Endodermal cell (in vitro differentiated cells): ENCODE measurements at regions not wholly inside any gene's neighbourhood (a gene's known extent, or its start where the extent isn't known, plus 50 kb on each side); places are given as distances from the start of the nearest gene placed in this dataset.

Experiments
- DNase-seq: peaks from one replicate; pipeline ENCODE4 v3.0.0-alpha.2; 2017
- H3K27ac ChIP-seq: 2 replicates; pipeline ENCODE4 v1.5.1; 2013; ENCODE audit warnings: mild to moderate bottlenecking, low read depth, low read length, moderate library complexity
- H3K27me3 ChIP-seq: 2 replicates; pipeline ENCODE4 v1.6.1; 2013; ENCODE audit warnings: mild to moderate bottlenecking, low read length, moderate library complexity; ENCODE audit not compliant: insufficient read depth, control insufficient read depth, poor library complexity, severe bottlenecking
- H3K36me3 ChIP-seq: 2 replicates; pipeline ENCODE4 v1.7.0; 2013; ENCODE audit warnings: mild to moderate bottlenecking, low read length, moderate library complexity; ENCODE audit not compliant: control insufficient read depth, insufficient read depth
- H3K4me1 ChIP-seq: one replicate; pipeline ENCODE4 v1.7.0; 2013; ENCODE audit warnings: low read length; ENCODE audit not compliant: control insufficient read depth, insufficient read depth
- H3K4me3 ChIP-seq: 2 replicates; pipeline ENCODE4 v1.5.1; 2013; ENCODE audit warnings: mild to moderate bottlenecking, low read length, moderate library complexity
- H3K9ac ChIP-seq: 2 replicates; pipeline ENCODE4 v1.6.1; 2013; ENCODE audit warnings: mild to moderate bottlenecking, low read length, moderate library complexity; ENCODE audit not compliant: poor library complexity, severe bottlenecking; ENCODE audit errors: extremely low read depth
- H3K9me3 ChIP-seq: 2 replicates; pipeline ENCODE4 v1.6.1; 2013; ENCODE audit warnings: mild to moderate bottlenecking, low read length, moderate library complexity; ENCODE audit not compliant: control insufficient read depth
- H3K27ac Mint-ChIP-seq: 2 replicates; pipeline ENCODE4 v1.8.0; 2020; ENCODE audit warnings: mixed read lengths
- H3K27me3 Mint-ChIP-seq: 2 replicates; pipeline ENCODE4 v1.8.0; 2021; ENCODE audit warnings: mild to moderate bottlenecking, mixed read lengths; ENCODE audit not compliant: insufficient read depth
- H3K36me3 Mint-ChIP-seq: 2 replicates; pipeline ENCODE4 v1.8.0; 2020; ENCODE audit warnings: low read depth, mixed read lengths
- H3K4me1 Mint-ChIP-seq: 2 replicates; pipeline ENCODE4 v1.8.0; 2020; ENCODE audit warnings: mixed read lengths
- H3K4me3 Mint-ChIP-seq: 2 replicates; pipeline ENCODE4 v1.8.0; 2020; ENCODE audit warnings: mild to moderate bottlenecking, moderate library complexity, mixed read lengths
- H3K9me3 Mint-ChIP-seq: 2 replicates; pipeline ENCODE4 v1.8.0; 2020; ENCODE audit warnings: mild to moderate bottlenecking, mixed read lengths
- WGBS, 2 experiments: methylation state at CpG; one replicate each; pipeline versions ENCODE4 v1.1.5 to v1.1.7; 2013; ENCODE audit warnings: missing lambda C conversion rate in 2 of 2, mixed read lengths in 1 of 2; ENCODE audit not compliant: insufficient coverage in 1 of 2, insufficient read length in 1 of 2; 5-methylcytosine and 5-hydroxymethylcytosine counted together
- TF ChIP-seq, protein P1 (sequence below): fragments of 200-600 bp; sonication (generic); conservative IDR thresholded peaks from 2 replicates; pipeline ENCODE4 v1.5.0; 2021; ENCODE audit warnings: antibody characterized with exemption, mild to moderate bottlenecking

DNA sequence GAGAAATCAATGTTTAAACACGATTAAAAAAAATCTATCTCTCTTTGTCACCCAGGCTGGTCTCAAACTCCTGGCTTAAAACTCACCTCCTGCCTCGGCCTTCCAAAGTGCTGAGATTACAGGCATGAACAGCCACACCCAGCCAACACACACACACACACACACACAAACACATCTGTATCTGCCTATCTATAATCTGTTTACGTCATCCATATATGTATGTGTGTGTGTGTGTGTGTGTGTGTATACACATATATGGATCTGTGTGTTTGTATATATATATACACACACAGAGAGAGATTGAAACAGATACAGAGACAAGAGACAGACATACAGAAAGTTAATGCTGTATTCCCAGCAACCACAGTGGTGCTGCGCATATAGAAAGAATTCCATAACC is 497.1 kb downstream of the DSC3 start:
- Mint-ChIP-seq H3K4me3 (no peak overlapping the region), H3K27me3 (no peaks in the 10 kb centered on the region), H3K36me3 (no peaks in the 10 kb centered on the region), H3K4me1 (peaks cover 4% of the 10 kb centered on the region), H3K27ac (no peak overlapping the region), H3K9me3 (no peaks in the 10 kb centered on the region)
- no peaks in the 10 kb centered on the region for H3K9me3 ChIP-seq
- no peaks in the 10 kb centered on the region for H3K36me3 ChIP-seq
- DNase-seq: no peak
- H3K4me3 ChIP-seq: no peak overlapping the region
- whole genome bisulfite sequencing, 2 experiments: 80 to 89% methylated on average over 2 to 3 of the region's 4 CpGs
- no peak overlapping the region for H3K9ac ChIP-seq
- H3K27ac ChIP-seq: no peak overlapping the region
- no peaks in the 10 kb centered on the region for H3K27me3 ChIP-seq
- TF ChIP-seq, protein P1, sequence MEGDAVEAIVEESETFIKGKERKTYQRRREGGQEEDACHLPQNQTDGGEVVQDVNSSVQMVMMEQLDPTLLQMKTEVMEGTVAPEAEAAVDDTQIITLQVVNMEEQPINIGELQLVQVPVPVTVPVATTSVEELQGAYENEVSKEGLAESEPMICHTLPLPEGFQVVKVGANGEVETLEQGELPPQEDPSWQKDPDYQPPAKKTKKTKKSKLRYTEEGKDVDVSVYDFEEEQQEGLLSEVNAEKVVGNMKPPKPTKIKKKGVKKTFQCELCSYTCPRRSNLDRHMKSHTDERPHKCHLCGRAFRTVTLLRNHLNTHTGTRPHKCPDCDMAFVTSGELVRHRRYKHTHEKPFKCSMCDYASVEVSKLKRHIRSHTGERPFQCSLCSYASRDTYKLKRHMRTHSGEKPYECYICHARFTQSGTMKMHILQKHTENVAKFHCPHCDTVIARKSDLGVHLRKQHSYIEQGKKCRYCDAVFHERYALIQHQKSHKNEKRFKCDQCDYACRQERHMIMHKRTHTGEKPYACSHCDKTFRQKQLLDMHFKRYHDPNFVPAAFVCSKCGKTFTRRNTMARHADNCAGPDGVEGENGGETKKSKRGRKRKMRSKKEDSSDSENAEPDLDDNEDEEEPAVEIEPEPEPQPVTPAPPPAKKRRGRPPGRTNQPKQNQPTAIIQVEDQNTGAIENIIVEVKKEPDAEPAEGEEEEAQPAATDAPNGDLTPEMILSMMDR: no peak
- no peaks in the 10 kb centered on the region for H3K4me1 ChIP-seq

DNA sequence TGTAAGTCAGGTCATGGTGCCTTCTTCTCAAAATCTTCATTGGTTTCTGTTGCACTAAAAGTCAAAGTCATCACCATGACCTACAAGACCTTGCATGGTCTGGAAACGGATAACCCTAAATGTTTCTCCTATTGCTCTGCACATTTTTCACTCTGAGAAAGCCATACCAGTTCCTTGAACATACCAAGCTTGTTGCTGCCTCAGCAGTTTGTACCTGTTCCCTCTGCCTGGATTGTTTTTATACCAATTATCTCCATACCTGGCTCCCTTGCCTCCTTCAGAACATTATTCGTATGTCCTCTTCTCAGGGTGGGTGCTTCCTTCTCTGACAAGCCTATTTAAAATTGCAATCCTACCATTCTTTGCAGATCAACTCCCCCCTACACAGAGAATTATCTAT is 498.4 kb downstream of the DSC3 start:
- Histone ChIP-seq H3K9ac (no peak overlapping the region), H3K36me3 (no peaks in the 10 kb centered on the region), H3K4me3 (no peak overlapping the region), H3K27ac (no peak overlapping the region), H3K9me3 (no peaks in the 10 kb centered on the region), H3K27me3 (no peaks in the 10 kb centered on the region), H3K4me1 (no peaks in the 10 kb centered on the region)
- Mint-ChIP-seq H3K27me3 (no peaks in the 10 kb centered on the region), H3K9me3 (no peaks in the 10 kb centered on the region), H3K4me1 (peaks cover 4% of the 10 kb centered on the region), H3K36me3 (no peaks in the 10 kb centered on the region), H3K4me3 (no peak overlapping the region), H3K27ac (no peak overlapping the region)
- WGBS, 2 experiments: 95 to 96% methylated on average over 2 of the region's 2 CpGs
- TF ChIP-seq, protein P1: no peak
- no peak for DNase-seq

DNA sequence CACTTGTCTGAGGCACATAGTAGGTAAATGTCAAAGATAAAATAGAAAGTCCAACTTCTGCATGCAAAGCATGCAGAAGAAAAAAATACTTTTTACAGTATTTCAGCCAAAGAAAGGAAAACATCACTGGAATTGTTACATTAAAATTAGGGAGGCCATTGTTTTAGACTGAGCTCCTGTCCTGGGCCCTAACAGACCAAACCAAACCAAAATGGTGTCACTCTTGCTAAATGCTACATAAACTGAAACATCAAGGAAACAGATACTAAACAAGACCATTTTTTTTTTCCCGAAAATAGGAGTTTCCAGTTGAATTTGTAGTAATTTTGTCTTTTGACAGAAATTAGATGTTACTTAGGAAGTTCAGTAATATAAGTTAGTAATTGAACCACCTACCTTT is 508.8 kb downstream of the DSC3 start:
- TF ChIP-seq, protein P1: no peak
- no peak overlapping the region for H3K4me3 ChIP-seq
- Mint-ChIP-seq H3K4me3 (no peak overlapping the region), H3K27me3 (no peaks in the 10 kb centered on the region), H3K4me1 (peaks cover 8% of the 10 kb centered on the region), H3K27ac (no peak overlapping the region), H3K36me3 (no peaks in the 10 kb centered on the region), H3K9me3 (no peaks in the 10 kb centered on the region)
- no peaks in the 10 kb centered on the region for H3K4me1 ChIP-seq
- H3K36me3 ChIP-seq: no peaks in the 10 kb centered on the region
- H3K9ac ChIP-seq: no peak overlapping the region
- H3K27me3 ChIP-seq: no peaks in the 10 kb centered on the region
- no peak overlapping the region for H3K27ac ChIP-seq
- no CpG with 5 or more reads among the region's 1 CpG for WGBS, 2 experiments
- H3K9me3 ChIP-seq: no peaks in the 10 kb centered on the region
- no peak for DNase-seq
